IPS DF 4.7 (cell line): ENCODE measurements at regions not wholly inside any gene's neighbourhood (a gene's known extent, or its start where the extent isn't known, plus 50 kb on each side); places are given as distances from the start of the nearest gene placed in this dataset.
"Not testable (repeated sequence)": the region's sequence is repeated elsewhere in the genome, so short reads cannot be mapped to it uniquely, and the experiment has no call there.

Experiments used
- DNase-seq: peaks from one replicate; pipeline ENCODE4 v3.0.0-alpha.2; 2013; ENCODE audit warnings: low spot score; ENCODE audit errors: extremely low read depth

DNA sequence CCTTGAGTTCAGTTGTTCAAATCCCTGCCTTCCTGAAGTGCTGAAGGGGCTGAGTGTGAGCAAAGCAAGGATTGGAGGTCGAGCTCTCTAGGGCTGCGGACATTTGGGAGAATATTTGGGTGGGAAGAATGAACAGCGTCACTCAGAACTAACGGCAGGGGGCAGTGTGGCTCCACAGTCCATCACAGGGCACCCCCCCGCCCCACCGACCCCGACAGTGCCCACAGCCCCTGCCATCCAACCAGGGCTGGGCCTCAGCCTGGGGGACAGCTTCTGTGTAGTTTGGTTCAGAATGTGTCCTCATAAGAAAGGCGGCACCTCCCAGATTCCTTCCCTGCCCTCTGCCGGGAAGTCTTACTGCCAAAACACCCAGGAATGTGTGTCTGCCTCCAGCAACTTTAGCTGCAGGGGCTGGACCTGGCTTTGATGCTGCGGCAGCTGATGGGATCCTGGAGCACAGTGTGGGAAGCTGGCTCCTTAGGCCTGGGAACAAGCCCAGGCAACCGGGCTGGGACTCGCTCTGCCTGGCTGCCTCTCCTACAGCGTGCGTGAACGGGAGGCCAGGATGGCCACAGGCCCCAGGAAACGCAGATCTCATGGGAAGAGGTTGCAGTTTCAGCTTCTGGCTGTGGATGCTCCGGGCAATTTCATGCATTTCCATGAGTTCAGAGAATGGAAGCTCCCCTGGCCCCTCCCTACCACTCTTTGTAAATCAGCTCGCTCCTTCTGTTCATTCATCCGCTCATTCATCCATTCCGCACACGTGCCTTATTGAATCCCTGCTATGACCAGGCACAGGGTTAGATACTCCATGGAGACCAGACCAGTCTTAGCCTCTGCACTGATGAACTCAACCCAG is 104.9 kb upstream of the TMPRSS2 start:
- DNase-seq, result no peak

DNA sequence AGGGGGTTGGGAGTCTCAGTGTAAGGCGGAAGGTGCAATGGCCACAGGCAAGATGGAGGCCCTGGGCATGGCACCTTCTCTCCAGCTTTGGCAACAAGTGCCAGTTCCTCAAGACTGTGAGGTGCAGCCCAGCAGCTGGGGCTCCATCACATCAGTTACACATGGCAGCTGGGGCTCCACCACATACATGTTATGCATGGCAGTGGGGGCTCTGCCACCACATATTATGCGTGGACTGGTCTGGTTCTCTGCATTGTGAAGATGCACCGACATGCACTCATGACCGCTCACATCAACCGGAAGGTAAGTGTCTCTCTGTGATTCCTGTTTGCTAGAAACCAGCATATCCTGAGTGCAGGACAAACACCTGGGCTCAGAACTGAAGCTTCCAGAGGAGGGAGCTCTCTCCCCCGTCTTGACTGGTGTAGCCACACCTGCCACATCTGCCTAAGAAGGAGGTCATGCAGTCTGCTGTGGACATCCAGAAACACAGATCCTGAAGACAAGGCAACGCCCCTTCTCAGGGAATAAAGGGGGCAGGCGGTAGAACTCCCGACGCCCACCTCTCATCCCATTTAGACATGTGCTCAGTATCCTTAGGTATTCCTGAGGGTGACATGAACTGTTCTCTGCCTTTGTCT is 104.1 kb upstream of the TMPRSS2 start:
- DNase-seq, result no peak

DNA sequence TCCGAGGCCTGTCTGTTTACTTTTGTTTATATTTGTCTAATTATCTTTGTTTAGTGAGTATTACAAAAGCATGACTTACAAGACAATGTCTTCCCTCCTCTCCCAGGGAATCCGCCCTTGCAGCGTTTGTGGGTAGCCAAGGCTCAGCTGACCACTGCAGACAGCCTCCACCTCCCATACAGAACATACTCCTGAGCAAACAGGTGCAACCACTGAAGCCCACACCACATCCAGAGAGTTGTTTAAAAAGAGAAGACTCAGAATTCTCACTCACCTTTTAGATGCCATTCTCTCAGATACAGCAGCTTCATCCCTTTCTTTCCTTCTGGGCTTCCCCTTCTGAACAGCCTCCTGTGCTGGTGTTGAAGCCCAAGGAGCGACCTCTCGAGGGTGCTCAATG is 103.5 kb upstream of the TMPRSS2 start:
- no peak for DNase-seq

DNA sequence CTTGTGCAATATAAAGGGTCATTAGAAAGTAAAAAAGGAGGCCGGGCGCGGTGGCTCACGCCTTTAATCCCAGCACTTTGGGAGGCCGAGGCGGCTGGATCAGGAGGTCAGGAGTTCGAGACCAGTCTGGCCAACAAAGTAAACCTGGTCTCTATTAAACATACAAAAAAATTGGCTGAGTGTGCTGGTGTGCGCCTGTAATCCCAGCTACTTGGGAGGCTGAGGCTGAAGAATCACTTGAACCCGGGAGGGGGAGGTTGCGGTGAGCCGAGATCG is 102.8 kb upstream of the TMPRSS2 start:
- not testable (repeated sequence) for DNase-seq

DNA sequence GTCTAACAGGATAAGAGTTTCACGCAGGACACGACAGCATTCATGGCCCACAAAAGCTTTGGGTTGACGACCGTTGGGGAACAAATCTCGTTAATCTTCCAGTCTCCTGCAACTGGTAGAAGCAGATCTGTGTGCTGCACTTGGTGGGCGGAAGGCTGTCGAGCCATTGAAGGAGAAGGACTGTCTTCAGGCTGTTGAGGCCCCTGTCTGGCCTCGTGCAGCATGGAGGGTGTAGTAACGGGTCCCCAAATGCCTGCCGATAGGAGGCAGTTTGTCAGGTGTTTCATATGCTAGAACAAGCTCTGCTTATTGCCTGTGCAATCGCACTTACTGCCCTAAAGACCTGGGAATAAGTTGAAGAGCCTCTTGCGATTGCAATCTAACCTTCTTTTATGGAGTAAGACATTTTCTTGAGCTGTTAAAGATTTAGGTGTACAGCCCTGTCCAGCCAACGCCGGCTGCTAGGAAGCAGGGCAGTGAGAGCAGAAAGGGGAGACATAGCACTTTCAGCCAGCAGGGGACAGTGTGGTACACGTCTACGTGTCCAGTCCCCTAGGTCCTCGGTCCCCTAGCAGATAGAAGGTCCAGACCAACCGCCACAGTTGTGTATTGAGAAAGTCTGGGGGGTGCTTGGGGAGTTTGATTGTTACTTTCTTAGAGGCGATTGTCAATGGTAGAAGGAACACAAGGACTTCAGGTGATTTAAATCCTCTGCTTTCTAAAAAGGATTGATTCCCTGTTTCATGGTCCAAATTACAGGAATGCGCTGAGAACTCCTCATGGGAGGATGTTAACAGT is 102.3 kb upstream of the TMPRSS2 start:
- DNase-seq, result peak; percentile 82

DNA sequence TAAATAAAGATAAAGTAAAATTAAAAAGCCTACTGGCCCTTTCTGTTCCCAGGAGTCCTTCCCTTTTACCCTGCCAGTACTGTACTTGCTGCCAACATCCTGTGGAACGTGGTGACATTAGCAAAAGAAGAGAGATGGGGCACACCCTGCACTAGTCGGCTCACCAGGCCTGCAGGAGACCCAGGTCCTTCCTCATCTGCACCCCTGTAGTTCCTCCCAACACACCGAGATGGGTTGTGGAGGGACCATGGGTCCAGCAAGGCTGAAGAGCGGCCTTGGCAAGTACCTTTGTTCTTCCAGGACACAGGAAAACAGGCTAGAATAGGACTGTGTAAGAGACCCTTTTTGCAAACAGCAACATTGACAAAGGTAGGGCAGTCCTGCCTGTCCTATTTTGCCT is 98.7 kb upstream of the TMPRSS2 start:
- DNase-seq, result no peak

- DNase-seq, result no peak
These were observed 98.0 kb upstream of the TMPRSS2 start for GRCh38 chr21:41605934-41606285.

- no peak for DNase-seq
These were observed 97.4 kb upstream of the TMPRSS2 start for GRCh38 chr21:41605178-41605933.

DNA sequence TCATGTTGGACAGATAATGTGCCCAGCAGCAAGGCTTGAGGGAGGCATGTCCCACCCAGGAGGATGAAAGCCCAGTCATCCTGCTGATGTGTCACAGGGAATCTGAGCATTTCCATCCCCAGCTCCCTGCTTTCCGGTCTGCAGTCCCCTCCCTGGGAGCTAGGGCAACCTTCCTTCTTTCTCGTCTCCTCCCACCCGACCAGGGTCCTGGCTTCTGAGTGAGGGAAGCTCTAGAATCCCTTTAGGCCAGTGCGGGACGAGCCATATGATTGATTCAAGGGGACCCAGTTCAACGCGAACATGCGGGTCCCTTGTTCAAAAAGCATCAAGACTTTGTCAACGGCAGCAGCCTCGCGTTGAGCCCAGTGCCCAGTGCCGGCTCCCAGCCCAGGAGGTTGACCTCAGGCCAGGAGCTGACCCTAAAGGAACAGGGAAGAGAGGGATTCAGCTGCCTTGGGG is 96.7 kb upstream of the TMPRSS2 start:
- DNase-seq, result no peak

DNA sequence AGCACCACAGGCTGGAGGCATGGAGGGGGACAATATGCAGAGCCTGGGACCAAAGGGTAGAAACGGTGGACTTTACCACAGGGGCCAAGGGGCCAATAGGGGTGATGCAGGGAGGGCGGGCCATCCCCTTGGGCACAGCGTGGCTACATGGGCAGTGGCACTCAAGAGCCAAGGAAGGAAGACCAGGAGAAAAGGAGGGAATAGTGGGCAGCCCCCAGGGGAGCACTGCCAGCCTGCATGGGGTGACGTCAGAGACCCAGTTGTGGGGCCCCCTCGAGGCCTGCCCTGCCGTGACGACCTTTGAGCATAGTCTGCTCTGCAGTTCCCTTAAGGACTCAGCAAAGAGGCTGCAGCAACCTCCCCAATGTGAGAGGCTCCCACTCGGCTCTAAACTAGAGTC is 95.5 kb upstream of the TMPRSS2 start:
- DNase-seq, result no peak

DNA sequence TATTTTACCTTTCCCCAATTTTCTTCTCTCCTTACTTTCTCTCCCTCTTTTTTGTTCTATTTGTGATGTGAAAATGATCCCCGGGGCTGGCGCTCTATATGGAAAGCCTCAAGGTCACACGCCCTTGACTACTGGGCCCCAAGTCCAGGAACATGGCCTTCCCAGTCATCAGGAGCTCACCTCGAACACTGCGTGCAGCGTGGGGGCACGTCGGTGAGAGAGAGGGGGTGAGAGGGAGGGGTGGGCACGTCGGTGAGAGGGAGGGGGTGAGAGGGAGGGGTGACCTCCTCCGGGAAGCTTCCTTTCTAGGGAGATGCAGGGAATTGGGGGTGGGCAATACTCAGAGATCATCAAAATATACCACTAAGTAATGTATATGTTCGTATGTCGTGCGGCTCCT is 94.6 kb upstream of the TMPRSS2 start:
- no peak for DNase-seq

- DNase-seq, result no peak
These were observed 93.8 kb upstream of the TMPRSS2 start for GRCh38 chr21:41601573-41602368.

DNA sequence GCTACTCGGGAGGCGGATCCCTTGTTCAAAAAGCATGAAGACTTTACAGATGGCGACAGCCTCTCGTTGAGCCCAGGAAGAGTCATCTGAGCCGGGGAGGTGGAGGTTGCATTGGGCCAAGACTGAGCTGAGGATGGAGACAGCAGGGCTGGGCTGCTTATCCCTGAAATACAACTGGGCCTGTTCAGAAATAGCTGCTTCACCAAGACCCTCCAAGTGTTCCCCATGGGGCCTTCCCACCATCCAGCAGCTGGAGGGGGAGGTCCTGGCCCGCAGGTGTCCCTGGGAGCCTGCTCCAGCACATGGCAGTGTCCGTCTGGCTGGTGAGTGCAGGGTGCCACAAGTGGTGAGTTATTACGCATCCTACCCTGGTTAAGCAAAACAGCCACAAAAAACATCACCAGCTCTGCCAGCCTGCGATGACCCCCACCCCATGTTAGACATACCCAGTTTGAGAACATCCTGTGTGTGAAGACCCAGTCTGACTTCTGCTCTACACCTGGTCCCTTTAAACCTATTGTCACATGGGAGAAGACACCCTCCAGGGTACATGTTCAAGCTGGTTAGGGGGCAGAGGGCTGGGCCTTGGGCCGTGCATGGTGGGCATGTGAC is 93.1 kb upstream of the TMPRSS2 start:
- no peak for DNase-seq

GRCh38 chr21:41600556-41600955 is 92.6 kb upstream of the TMPRSS2 start:
- no peak for DNase-seq

GRCh38 chr21:41600116-41600515 is 92.2 kb upstream of the TMPRSS2 start:
- DNase-seq, result no peak

DNA sequence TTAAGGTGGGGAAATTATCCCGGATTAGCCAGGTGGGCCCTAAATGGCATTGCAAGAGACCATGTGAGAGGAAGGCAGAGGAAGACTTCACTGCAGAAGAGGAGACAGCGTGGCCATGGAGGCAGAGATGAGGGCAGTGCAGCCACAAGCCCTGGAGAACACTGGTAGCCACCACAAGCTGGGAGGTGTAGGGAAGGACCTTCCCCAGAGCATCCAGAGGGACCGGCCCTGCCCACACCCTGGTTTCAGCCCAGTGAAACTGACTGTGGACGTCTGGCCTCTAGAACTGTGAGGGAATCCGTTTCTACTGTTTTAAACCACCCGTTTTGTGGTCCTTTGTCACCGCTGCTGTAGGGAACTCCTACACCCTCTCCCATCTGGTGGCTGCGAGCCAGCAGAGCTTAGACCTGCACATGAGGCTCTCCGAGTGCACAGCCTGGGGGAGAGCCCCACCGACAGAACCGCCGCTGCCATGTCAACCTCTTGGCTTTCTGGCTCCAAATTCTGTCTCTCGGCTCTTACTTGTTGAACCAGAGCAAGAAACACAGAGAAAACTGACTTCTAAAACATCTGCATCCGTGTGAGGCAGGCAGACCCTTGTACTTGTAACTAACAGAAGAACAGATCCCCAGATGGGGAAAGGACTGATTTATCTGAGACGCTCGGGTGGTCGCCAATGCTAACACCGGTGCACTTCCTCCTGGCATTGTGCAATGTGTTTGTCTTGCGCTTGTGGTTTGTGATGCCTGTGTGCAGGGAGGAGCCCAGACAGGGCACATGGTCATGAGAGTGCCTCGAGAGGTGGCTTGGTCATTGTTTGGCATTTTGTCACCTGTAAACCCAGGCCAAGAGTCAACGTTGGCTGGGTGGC is 90.8 kb upstream of the TMPRSS2 start:
- DNase-seq, result no peak

GRCh38 chr21:41597811-41598231 is 89.9 kb upstream of the TMPRSS2 start:
- no peak for DNase-seq

- no peak for DNase-seq
These were observed 89.3 kb upstream of the TMPRSS2 start for GRCh38 chr21:41597227-41597626.

- no peak for DNase-seq
These were observed 88.4 kb upstream of the TMPRSS2 start for GRCh38 chr21:41596241-41596925.
